Esophagus squamous epithelium (tissue), 4 donors: ENCODE measurements at regions not wholly inside any gene's neighbourhood (a gene's known extent, or its start where the extent isn't known, plus 50 kb on each side); places are given as distances from the start of the nearest gene placed in this dataset.

Experiments
- CTCF ChIP-seq, 6 experiments: fragments of 450-650 bp in 4 of 6; fragments of 200-600 bp in 2 of 6; sonication (generic) in 2 of 6; IDR thresholded peaks; one replicate each; pipeline ENCODE4 v1.5.1; 2016 to 2019; ENCODE audit warnings: antibody characterized with exemption in 6 of 6, mild to moderate bottlenecking in 4 of 6, moderate library complexity in 4 of 6
- POLR2A ChIP-seq, 4 donors: fragments of 450-650 bp; IDR thresholded peaks; one replicate each; pipeline ENCODE4 v1.6.1; 2017; ENCODE audit warnings: antibody characterized with exemption in 4 of 4, mild to moderate bottlenecking in 4 of 4, moderate library complexity in 3 of 4

- no peak for TF ChIP-seq CTCF (IDR thresholded peaks at IDR 0.05)
- no peak for TF ChIP-seq POLR2A (IDR thresholded peaks at IDR 0.05)
These were observed 1081.5 kb upstream of the ZEB2 start for GRCh38 chr2:145601361-145601925.
